Esophagus muscularis mucosa (tissue), 4 donors: ENCODE measurements at regions not wholly inside any gene's neighbourhood (a gene's known extent, or its start where the extent isn't known, plus 50 kb on each side); places are given as distances from the start of the nearest gene placed in this dataset.

Experiments used
- EP300 ChIP-seq: sonication (generic); formaldehyde crosslinking; IDR thresholded peaks from one replicate; pipeline ENCODE4 v1.6.1; 2017; ENCODE audit warnings: antibody characterized with exemption
- POLR2A ChIP-seq: fragments of 450-650 bp; IDR thresholded peaks from one replicate; pipeline ENCODE4 v1.6.1; 2017; ENCODE audit warnings: antibody characterized with exemption, moderate library complexity, mild to moderate bottlenecking, low read depth
- POLR2AphosphoS5 ChIP-seq, 2 donors: sonication (generic); formaldehyde crosslinking; IDR thresholded peaks; one replicate each; pipeline ENCODE4 v1.6.1; 2017; ENCODE audit warnings: antibody characterized with exemption in 2 of 2
- TF ChIP-seq, protein P1 (sequence below), 3 experiments: fragments of 200-600 bp in 2 of 3; fragments of 450-650 bp in 1 of 3; sonication (generic) in 2 of 3; IDR thresholded peaks; one replicate each; pipeline ENCODE4 v1.5.1; 2017 to 2019; ENCODE audit warnings: antibody characterized with exemption in 3 of 3, mild to moderate bottlenecking in 2 of 3, moderate library complexity in 1 of 3

- TF ChIP-seq, protein P1, sequence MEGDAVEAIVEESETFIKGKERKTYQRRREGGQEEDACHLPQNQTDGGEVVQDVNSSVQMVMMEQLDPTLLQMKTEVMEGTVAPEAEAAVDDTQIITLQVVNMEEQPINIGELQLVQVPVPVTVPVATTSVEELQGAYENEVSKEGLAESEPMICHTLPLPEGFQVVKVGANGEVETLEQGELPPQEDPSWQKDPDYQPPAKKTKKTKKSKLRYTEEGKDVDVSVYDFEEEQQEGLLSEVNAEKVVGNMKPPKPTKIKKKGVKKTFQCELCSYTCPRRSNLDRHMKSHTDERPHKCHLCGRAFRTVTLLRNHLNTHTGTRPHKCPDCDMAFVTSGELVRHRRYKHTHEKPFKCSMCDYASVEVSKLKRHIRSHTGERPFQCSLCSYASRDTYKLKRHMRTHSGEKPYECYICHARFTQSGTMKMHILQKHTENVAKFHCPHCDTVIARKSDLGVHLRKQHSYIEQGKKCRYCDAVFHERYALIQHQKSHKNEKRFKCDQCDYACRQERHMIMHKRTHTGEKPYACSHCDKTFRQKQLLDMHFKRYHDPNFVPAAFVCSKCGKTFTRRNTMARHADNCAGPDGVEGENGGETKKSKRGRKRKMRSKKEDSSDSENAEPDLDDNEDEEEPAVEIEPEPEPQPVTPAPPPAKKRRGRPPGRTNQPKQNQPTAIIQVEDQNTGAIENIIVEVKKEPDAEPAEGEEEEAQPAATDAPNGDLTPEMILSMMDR (IDR thresholded peaks at IDR 0.05) = no peak
- TF ChIP-seq POLR2A (no peak), POLR2AphosphoS5 (IDR thresholded peaks at IDR 0.05) (no peak), EP300 (no peak)
These were observed 105.8 kb upstream of the CPNE8 start for GRCh38 chr12:39011166-39011565.
